ENCODE measurements at regions not wholly inside any gene's neighbourhood (a gene's known extent, or its start where the extent isn't known, plus 50 kb on each side); places are given as distances from the start of the nearest gene placed in this dataset.

GRCh38 chr14:78073028-78073427, 97.1 kb upstream of the NRXN3 start:
- H3K9ac ChIP-seq (ENCODE audit: low read depth, low read length) = no peak overlapping the region
- no peaks in the 10 kb centered on the region for H3K36me3 ChIP-seq (ENCODE audit: control insufficient read depth, insufficient read depth, low read length)
- H3K27me3 ChIP-seq (ENCODE audit: control insufficient read depth, insufficient read depth, low read length) = no peaks in the 10 kb centered on the region
- H3K9me3 ChIP-seq (ENCODE audit: control insufficient read depth, insufficient read depth, low read length) = no peaks in the 10 kb centered on the region
- H3K4me1 ChIP-seq (ENCODE audit: control insufficient read depth, insufficient read depth, low read length) = no peaks in the 10 kb centered on the region
- no peak overlapping the region for H3K27ac ChIP-seq (ENCODE audit: low read depth, low read length)
- no peak overlapping the region for H3K4me3 ChIP-seq (ENCODE audit: low read depth, low read length)

GRCh38 chr14:78074561-78074960, 95.6 kb upstream of the NRXN3 start:
- H3K9me3 ChIP-seq (ENCODE audit: control insufficient read depth, insufficient read depth, low read length) = no peaks in the 10 kb centered on the region
- no peaks in the 10 kb centered on the region for H3K27me3 ChIP-seq (ENCODE audit: control insufficient read depth, insufficient read depth, low read length)
- H3K4me1 ChIP-seq (ENCODE audit: control insufficient read depth, insufficient read depth, low read length) = no peaks in the 10 kb centered on the region
- H3K9ac ChIP-seq (ENCODE audit: low read depth, low read length) = no peak overlapping the region
- no peak overlapping the region for H3K4me3 ChIP-seq (ENCODE audit: low read depth, low read length)
- no peaks in the 10 kb centered on the region for H3K36me3 ChIP-seq (ENCODE audit: control insufficient read depth, insufficient read depth, low read length)
- no peak overlapping the region for H3K27ac ChIP-seq (ENCODE audit: low read depth, low read length)

GRCh38 chr14:78075033-78075432, 95.1 kb upstream of the NRXN3 start:
- Histone ChIP-seq H3K9me3 (ENCODE audit: control insufficient read depth, insufficient read depth, low read length) (no peaks in the 10 kb centered on the region), H3K4me1 (ENCODE audit: control insufficient read depth, insufficient read depth, low read length) (no peaks in the 10 kb centered on the region), H3K27ac (ENCODE audit: low read depth, low read length) (no peak overlapping the region), H3K4me3 (ENCODE audit: low read depth, low read length) (no peak overlapping the region), H3K9ac (ENCODE audit: low read depth, low read length) (no peak overlapping the region), H3K36me3 (ENCODE audit: control insufficient read depth, insufficient read depth, low read length) (no peaks in the 10 kb centered on the region), H3K27me3 (ENCODE audit: control insufficient read depth, insufficient read depth, low read length) (no peaks in the 10 kb centered on the region)

- no peak overlapping the region for H3K27ac ChIP-seq (ENCODE audit: low read depth, low read length)
- H3K4me1 ChIP-seq (ENCODE audit: control insufficient read depth, insufficient read depth, low read length) = no peaks in the 10 kb centered on the region
- no peaks in the 10 kb centered on the region for H3K27me3 ChIP-seq (ENCODE audit: control insufficient read depth, insufficient read depth, low read length)
- no peaks in the 10 kb centered on the region for H3K36me3 ChIP-seq (ENCODE audit: control insufficient read depth, insufficient read depth, low read length)
- H3K9ac ChIP-seq (ENCODE audit: low read depth, low read length) = no peak overlapping the region
- no peak overlapping the region for H3K4me3 ChIP-seq (ENCODE audit: low read depth, low read length)
- H3K9me3 ChIP-seq (ENCODE audit: control insufficient read depth, insufficient read depth, low read length) = no peaks in the 10 kb centered on the region
Observed at GRCh38 chr14:78075555-78076277, 94.5 kb upstream of the NRXN3 start.

- H3K27me3 ChIP-seq (ENCODE audit: control insufficient read depth, insufficient read depth, low read length) = no peaks in the 10 kb centered on the region
- H3K36me3 ChIP-seq (ENCODE audit: control insufficient read depth, insufficient read depth, low read length) = no peaks in the 10 kb centered on the region
- H3K4me3 ChIP-seq (ENCODE audit: low read depth, low read length) = no peak overlapping the region
- peaks cover 5% of the 10 kb centered on the region; the same call in 1 of the 2 replicates for H3K4me1 ChIP-seq (ENCODE audit: control insufficient read depth, insufficient read depth, low read length)
- H3K27ac ChIP-seq (ENCODE audit: low read depth, low read length) = no peak overlapping the region
- no peaks in the 10 kb centered on the region for H3K9me3 ChIP-seq (ENCODE audit: control insufficient read depth, insufficient read depth, low read length)
- no peak overlapping the region for H3K9ac ChIP-seq (ENCODE audit: low read depth, low read length)
Observed at GRCh38 chr14:78081245-78081644, 88.9 kb upstream of the NRXN3 start.

- H3K27ac ChIP-seq (ENCODE audit: low read depth, low read length) = no peak overlapping the region
- H3K4me1 ChIP-seq (ENCODE audit: control insufficient read depth, insufficient read depth, low read length) = peaks cover 9% of the 10 kb centered on the region
- no peaks in the 10 kb centered on the region for H3K9me3 ChIP-seq (ENCODE audit: control insufficient read depth, insufficient read depth, low read length)
- no peak overlapping the region for H3K4me3 ChIP-seq (ENCODE audit: low read depth, low read length)
- H3K9ac ChIP-seq (ENCODE audit: low read depth, low read length) = no peak overlapping the region
- no peaks in the 10 kb centered on the region for H3K36me3 ChIP-seq (ENCODE audit: control insufficient read depth, insufficient read depth, low read length)
- H3K27me3 ChIP-seq (ENCODE audit: control insufficient read depth, insufficient read depth, low read length) = no peaks in the 10 kb centered on the region
Observed at GRCh38 chr14:78083837-78084236, 86.3 kb upstream of the NRXN3 start.

GRCh38 chr14:78086342-78086741, 83.8 kb upstream of the NRXN3 start:
- H3K4me1 ChIP-seq (ENCODE audit: control insufficient read depth, insufficient read depth, low read length) = peaks cover 6% of the 10 kb centered on the region
- H3K9me3 ChIP-seq (ENCODE audit: control insufficient read depth, insufficient read depth, low read length) = no peaks in the 10 kb centered on the region
- H3K9ac ChIP-seq (ENCODE audit: low read depth, low read length) = no peak overlapping the region
- no peak overlapping the region for H3K4me3 ChIP-seq (ENCODE audit: low read depth, low read length)
- no peaks in the 10 kb centered on the region for H3K36me3 ChIP-seq (ENCODE audit: control insufficient read depth, insufficient read depth, low read length)
- no peaks in the 10 kb centered on the region for H3K27me3 ChIP-seq (ENCODE audit: control insufficient read depth, insufficient read depth, low read length)
- H3K27ac ChIP-seq (ENCODE audit: low read depth, low read length) = no peak overlapping the region

- Histone ChIP-seq H3K4me3 (ENCODE audit: low read depth, low read length) (no peak overlapping the region), H3K27me3 (ENCODE audit: control insufficient read depth, insufficient read depth, low read length) (no peaks in the 10 kb centered on the region)
Observed at GRCh38 chr14:78088916-78089315, 81.3 kb upstream of the NRXN3 start.

GRCh38 chr14:78090864-78091263, 79.3 kb upstream of the NRXN3 start:
- Histone ChIP-seq H3K27ac (ENCODE audit: low read depth, low read length) (no peak overlapping the region), H3K4me1 (ENCODE audit: control insufficient read depth, insufficient read depth, low read length) (peaks cover 4% of the 10 kb centered on the region; the same call in 1 of the 2 replicates), H3K36me3 (ENCODE audit: control insufficient read depth, insufficient read depth, low read length) (no peaks in the 10 kb centered on the region), H3K27me3 (ENCODE audit: control insufficient read depth, insufficient read depth, low read length) (no peaks in the 10 kb centered on the region), H3K9ac (ENCODE audit: low read depth, low read length) (no peak overlapping the region), H3K9me3 (ENCODE audit: control insufficient read depth, insufficient read depth, low read length) (no peaks in the 10 kb centered on the region; the same call in 1 of the 2 replicates), H3K4me3 (ENCODE audit: low read depth, low read length) (no peak overlapping the region)

More at GRCh38 chr14:78088916-78089315, 81.3 kb upstream of the NRXN3 start:
- Histone ChIP-seq H3K9me3 (ENCODE audit: control insufficient read depth, insufficient read depth, low read length) (no peaks in the 10 kb centered on the region), H3K9ac (ENCODE audit: low read depth, low read length) (no peak overlapping the region), H3K4me1 (ENCODE audit: control insufficient read depth, insufficient read depth, low read length) (peaks cover 4% of the 10 kb centered on the region; the same call in 1 of the 2 replicates), H3K36me3 (ENCODE audit: control insufficient read depth, insufficient read depth, low read length) (no peaks in the 10 kb centered on the region), H3K27ac (ENCODE audit: low read depth, low read length) (no peak overlapping the region)

- Histone ChIP-seq H3K27ac (ENCODE audit: low read depth, low read length) (no peak overlapping the region), H3K9ac (ENCODE audit: low read depth, low read length) (no peak overlapping the region), H3K9me3 (ENCODE audit: control insufficient read depth, insufficient read depth, low read length) (no peaks in the 10 kb centered on the region; the same call in 1 of the 2 replicates), H3K27me3 (ENCODE audit: control insufficient read depth, insufficient read depth, low read length) (no peaks in the 10 kb centered on the region), H3K4me3 (ENCODE audit: low read depth, low read length) (no peak overlapping the region), H3K36me3 (ENCODE audit: control insufficient read depth, insufficient read depth, low read length) (no peaks in the 10 kb centered on the region), H3K4me1 (ENCODE audit: control insufficient read depth, insufficient read depth, low read length) (peaks cover 3% of the 10 kb centered on the region; the same call in 1 of the 2 replicates)
Observed at GRCh38 chr14:78091361-78091760, 78.8 kb upstream of the NRXN3 start.

- no peak overlapping the region for H3K27ac ChIP-seq (ENCODE audit: low read depth, low read length)
- no peak overlapping the region for H3K4me3 ChIP-seq (ENCODE audit: low read depth, low read length)
- no peaks in the 10 kb centered on the region for H3K27me3 ChIP-seq (ENCODE audit: control insufficient read depth, insufficient read depth, low read length)
- no peaks in the 10 kb centered on the region for H3K36me3 ChIP-seq (ENCODE audit: control insufficient read depth, insufficient read depth, low read length)
- peaks cover 4% of the 10 kb centered on the region; the same call in 1 of the 2 replicates for H3K9me3 ChIP-seq (ENCODE audit: control insufficient read depth, insufficient read depth, low read length)
- H3K9ac ChIP-seq (ENCODE audit: low read depth, low read length) = no peak overlapping the region
- H3K4me1 ChIP-seq (ENCODE audit: control insufficient read depth, insufficient read depth, low read length) = no peaks in the 10 kb centered on the region
Observed at GRCh38 chr14:78092040-78092439, 78.1 kb upstream of the NRXN3 start.
